Activated CD4-positive, alpha-beta T cell treated with anti-CD3 and anti-CD28 coated beads, Interleukin-2, Interleukin-4, amounts not matched to agents 100 ng/mL and 50 ng/mL, durations not matched to agents 16 hours and 8 hours (primary cell): ENCODE measurements at regions not wholly inside any gene's neighbourhood (a gene's known extent, or its start where the extent isn't known, plus 50 kb on each side); places are given as distances from the start of the nearest gene placed in this dataset.
"Not testable (repeated sequence)": the region's sequence is repeated elsewhere in the genome, so short reads cannot be mapped to it uniquely, and the experiment has no call there.

Experiments
- DNase-seq: peaks from one replicate; pipeline ENCODE4 v3.0.0-alpha.2; 2020; ENCODE audit warnings: low spot score

DNA sequence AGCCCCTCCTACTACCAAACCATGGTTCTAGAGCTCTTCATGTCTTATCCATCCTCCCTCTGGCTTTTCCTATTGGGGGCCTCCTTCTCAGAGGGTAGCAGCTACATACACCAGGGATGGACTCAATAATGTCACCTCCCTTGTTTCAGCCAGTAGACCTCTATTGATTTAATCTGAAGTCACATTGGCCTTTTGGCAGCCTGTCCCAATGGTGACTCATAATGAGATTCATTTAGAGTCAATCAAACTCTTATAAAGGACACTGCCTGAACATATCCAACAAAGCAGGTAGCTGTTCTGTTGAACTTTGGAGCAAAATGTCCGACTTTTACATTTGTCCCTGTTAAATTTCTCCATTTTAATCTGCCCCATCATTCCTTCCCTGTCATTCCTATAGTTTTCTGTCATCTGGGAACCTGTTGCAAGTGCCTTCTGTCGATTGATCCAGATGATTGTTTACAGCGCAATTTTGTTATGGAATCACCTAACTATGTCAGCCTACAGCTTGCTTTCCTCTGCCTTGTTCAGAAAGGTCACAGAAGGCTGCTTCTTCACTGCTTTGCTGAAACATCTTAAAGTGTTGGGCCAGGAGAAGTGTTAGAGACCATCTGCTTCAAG is 105.9 kb downstream of the ETS2 start:
- no peak for DNase-seq

DNA sequence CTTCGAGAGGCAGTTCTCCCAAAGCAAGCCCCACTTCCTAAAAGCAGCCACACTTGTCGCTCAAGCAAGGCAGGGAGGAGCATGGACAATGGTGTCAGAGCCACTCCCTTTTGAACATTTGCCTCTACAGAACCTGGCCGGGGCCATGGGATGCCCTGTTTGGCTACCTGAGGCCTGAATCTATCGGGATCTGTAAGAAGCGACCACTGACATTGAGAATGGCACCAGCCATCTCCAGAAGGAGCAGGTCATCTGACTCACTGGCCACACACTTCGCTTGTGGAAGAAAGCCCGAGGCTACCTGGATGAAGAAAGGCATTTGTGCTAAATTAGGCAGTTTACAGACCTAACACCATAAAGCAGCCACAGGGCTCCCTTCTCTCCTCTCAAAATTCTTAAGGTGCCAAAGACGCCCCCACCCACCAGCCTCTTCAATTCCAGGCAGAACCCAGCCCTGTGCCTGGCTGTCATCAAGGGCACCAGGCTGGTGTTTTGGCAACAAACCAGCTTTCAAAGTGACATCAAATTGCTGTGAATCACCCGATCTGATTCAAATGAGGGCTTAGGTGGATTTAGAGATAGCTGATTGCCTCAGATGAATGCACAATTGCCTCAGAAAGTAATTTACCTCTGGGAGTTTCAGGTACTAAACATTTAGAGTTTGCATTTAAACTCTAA is 104.8 kb downstream of the ETS2 start:
- no peak for DNase-seq

DNA sequence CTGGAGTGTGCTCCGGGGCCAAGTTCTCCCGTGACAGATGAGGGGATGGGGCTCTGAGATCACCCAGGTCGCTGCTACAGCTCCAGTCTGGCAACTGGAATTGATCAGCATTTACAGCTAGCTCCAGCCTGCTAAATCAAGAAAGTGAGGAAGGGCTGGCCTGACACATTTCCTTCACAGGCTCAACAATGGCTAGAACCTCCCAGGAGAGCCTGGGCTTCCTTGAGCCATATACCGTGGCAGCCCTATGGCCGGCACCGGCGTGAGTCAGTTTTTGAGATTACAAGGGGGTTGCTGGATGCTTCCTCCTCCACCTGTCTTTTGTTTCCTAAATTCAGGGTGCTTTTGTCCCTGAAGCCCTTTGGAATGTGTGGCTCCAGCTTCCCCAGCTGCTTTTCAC is 104.2 kb downstream of the ETS2 start:
- no peak for DNase-seq

DNA sequence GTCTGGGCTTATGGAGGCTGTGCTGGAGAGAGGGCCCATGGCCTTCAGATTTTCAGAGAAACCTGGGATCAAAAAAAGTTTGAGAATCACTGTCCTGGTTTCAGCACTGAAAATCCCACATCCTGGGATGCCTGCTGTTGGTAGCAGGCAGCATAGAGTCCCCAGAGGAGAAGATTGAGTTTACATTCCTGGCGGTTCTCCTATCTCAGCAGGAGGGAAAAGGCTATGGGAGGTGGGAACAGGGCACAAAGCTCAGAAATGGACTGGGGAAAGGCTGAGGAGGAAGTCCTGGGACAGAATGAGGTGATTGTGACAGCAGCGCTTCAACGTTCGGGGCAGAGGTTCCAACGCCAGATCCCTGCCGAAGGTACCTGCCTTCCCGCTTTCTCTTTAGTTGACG is 103.4 kb downstream of the ETS2 start:
- no peak for DNase-seq

DNA sequence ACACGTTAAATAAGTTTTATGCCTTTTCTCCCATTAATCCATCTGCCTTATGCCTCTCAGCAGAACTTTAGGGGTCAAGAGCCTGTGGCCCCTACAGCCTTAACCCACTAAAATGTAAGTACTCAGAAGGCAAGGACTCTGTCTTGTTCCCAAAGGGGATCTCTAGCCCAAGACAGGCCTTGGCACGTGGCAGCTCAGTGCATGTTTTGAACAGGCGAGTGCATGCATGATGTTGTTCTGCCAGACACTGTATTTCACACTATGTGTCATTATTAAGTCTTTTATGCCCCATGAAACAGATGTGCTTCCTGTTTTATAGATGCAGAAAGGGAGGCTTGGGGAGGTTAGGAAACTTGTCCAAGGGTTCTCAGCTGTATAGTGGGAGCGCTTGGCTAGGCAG is 102.8 kb downstream of the ETS2 start:
- no peak for DNase-seq

DNA sequence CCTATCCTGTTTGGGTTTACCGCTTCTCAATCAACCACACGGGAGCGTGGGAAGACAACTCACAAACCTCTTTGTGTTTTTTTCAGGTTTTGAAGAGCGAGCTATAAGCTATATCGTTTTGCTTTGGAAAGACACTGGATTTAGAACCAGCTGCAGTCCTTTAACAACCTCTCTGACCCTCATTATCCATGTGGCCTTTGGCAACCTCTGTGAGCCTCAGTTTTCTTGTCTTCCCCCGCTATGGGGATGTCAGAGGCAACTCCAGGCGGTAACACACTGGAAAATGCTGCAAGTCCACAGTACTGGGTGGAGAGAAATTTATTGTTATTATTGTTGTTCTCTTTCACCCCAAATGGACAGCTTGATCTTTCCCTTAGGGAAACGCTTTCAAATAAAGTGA is 100.0 kb downstream of the ETS2 start:
- no peak for DNase-seq

DNA sequence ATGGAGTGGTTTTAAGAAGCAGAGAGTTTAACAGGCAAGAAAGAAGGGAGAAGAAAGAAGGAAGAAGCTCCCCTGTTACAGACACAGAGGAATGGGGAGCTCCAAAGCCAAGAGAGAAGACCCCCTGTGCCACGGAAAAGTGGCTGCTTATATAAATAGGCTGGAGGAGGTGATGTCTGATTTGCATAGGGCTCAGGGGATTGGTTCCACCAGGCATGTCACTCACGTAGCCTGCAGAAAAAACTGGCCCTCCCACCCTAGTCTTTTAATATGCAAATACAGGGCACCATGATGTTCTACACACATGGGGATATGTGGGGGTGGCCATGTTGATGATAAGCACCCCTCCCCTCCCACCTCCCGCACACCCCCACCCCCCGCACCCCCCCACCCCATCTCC is 99.6 kb downstream of the ETS2 start:
- no peak for DNase-seq

DNA sequence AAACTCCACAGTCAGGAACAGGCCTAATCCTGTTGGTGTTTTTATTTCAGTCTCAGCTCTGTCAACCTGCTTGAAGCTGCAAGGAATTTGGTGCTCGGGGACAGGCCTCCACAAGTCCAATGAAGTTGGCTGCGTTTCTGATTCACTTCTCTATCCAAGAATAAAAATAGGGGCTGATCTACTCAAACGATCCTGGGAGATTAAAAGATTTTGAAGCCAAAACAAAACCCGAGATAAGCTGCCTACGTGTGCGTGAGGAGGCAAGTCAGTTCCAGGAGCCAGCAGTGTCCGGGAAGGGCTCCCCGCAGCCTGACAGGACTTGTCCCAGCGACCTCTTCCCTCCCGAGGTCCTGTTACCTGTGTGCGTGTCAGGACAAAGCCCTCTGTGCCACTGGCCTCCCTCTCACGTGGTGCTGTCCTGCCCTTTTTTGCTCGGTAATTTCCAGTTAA is 98.0 kb downstream of the ETS2 start:
- no peak for DNase-seq

DNA sequence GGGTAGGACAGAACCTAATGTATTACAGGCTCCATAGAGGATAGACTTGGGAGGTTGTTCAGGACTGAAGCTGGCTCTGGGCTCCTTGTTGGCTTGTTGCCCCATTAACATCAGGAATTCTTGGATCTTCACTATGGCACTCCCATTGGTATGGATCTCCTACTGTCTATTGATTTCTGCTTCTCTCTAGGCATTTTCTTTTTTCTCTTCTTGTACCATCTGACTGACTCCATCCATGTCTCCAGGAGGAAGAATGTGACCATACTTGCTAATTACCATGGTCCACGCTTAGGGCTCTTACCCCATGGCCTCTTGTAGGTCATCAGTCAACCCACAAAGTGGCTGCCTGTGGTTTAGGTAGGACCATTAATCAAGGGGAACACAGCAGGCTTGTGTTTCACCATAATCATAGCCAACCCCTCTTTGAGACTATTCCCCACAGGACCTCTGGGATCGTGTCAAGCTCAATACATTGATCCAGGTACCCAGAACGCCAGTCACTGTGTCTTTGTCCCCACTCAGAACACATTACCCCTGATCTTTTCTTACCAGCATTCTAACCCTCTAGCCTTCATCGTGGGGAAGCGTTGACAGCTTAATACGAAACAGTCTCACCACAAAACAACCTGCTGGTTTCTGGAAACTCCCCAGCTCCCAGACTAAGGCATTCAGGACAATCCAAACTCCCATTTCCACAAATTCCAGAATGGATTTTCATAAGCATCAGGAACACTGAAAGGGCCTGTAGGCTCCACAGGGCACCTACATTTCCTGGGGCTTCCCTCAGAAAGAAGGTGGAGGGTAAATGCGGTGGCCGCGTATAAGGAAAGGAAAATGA is 97.1 kb downstream of the ETS2 start:
- DNase-seq: no peak

DNA sequence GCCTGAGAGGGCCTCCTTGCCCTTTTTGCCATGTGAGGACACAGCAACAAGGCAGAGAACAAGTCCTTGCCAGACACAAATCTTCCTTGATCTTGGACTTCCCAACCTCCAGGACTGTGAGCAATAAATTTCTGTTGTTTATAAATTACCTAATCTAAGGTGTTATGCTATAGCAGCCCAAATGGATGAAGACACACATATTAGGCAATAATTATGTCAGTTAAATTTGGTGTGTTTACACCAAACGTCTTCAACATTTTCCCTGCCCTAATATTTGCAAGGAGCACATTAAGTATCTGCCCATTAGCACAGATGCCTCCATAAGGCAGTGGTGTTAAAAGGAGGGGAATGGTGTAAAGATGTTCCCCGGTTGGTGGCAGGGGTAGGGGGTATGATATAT is 94.8 kb downstream of the ETS2 start:
- no peak for DNase-seq

DNA sequence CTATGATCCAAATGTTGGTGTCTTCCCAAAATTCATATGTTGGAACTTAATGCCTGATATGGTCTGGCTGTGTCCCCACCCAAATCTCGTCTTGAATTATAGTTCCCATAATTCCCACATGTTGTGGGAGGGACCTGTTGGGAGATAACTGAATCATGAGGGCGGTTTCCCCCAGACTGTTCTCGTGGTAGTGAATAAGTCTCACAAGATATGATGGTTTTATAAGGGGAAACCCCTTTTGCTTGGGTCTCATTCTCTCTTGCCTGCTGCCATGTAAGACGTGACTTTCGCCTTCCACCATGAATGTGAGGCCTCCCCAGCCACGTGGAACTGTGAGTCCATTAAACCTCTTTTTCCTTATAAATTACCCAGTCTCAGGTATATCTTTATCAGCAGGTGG is 94.3 kb downstream of the ETS2 start:
- not testable (repeated sequence) for DNase-seq

DNA sequence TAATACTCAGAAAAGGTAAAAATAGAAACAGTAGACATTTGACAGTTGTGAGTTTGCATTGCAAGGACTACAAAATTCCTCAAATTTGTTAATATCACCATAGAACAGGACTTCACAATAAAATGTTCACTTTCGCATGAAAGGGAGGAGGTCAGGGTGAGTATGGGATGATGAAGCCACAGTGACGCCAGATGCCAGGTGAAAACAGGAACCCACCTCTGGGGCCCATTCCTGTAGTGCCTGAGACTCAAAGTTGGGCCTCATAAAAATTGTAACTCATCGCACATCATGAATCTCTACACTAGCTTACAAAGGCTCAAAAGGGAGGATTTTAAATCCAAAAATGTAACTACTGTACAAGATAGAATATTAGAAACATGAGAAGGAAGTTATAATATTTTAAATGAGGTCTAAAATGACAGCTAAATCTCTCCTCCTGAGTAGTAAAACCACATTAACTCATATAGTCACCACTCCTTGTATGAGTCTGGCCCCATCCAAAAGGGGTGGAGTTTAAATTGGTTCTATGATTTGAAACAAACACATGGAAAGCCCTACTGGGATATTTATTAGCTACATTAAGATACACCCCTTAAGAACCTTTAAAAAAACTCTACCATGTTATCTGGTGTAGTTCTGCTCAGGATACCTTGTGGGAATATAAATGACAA is 93.7 kb downstream of the ETS2 start:
- DNase-seq: no peak

DNA sequence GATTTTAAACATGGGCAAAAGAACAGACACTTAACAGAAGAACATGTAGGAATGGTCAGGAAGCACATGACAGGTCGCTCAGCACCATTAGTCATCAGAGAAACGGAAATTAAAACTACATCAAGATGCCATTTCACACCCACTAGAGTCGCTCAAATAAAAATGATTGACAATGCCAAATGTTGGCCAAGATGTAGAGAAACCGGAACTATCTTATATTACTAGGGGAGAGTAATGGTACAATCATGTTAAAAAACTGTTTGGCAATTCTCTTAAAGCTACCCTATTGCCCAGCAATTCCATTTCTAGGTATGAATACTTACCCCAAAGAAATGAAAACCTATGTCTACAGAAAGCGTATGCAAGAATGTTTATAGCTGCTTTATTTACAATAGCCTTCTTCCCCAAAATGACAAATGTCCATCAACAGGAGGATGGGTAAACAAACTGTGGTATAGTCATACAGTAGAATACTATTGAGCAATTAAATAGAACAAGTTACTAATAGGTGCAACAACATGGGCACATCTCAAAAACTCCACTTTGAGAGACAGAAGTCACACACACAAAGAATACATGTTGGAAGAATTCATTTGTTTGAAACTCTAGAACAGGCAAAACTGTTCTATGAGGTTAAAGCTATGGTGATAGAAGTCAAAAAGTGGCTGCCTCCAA is 92.8 kb downstream of the ETS2 start:
- DNase-seq: no peak

DNA sequence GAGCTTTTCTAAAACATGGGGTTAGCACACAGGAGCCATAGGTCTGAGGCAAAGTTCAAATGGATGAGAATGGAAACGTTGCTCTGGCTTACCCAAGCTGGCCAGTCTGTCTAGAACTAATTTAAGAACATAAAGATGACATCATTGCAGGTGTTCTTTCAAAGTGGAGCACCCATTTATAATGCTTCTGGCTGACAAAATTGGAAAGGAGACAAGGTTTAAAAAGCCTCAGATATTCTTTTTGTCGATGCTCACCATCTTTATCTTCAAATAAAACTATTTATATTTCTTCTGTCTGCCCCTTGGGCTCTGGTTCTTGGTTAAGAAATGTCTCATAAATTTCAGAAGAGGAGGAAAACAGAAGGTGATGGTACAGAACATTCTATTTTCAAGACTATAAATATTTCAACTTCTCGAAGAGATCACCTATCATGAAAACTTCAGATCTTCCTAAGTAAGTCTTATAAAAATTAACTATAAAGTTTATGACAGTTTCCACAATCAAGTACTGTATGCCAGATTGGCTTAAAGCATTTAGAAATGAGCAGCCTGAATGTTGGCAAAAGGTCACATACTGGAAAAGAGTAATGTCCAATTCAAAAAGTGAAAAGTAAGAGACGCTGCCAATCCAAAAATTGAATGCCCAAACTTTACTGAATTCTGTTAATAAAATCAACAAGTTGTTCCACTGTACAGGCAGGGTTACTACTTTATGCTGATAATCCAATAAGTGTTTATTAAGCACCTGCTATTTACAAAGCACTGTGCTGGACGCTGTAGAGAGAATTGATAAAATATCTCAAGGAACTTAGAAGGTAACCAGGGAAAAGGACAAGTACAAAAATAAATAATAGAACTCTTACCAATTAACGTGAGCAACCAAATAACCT is 92.0 kb downstream of the ETS2 start:
- DNase-seq: no peak

DNA sequence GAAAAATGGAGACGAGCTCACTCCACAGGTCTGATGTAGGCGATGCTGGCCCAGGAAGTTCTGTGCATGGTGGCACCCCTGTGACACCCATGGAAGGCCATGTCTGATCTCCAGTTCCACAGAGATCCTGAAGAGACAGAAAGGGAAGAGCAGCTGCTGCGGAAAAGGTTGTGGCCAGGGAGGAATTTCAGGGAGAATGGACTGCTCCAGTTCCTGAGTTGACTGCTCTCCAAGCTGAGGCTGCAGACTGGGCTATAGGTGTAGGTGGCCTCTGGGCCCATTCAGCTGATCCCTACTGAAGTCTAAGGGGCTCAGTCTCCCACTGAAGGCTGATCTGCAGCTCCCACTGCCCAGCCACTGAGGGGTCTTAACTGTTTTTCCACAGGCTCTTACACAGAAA is 89.2 kb downstream of the ETS2 start:
- DNase-seq: no peak

DNA sequence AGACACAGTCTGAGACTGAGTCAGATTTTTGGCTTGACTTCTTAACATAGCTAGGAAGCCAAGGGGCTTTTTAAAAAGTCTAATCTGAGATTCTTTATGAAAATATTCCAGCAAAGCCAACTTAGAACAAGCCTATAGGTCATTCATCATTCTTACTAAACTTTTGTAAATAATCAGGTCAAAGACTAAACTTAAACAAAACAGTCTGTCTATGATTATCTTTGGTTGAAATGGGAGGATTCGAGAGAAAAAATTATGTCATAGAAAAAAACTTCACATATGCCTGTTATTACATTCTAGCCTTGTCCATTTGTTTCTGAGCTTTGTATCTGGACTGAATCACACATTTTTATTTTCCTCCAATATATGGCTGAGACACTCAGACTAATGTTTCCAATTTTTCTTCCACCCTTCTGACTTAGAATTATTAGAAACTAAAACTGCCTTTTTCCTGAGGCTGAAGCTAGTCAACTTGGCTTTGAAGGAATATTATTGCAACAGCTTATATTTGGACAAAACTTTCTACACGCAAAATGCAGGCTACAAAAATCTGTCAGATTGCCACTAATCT is 83.3 kb downstream of the ETS2 start:
- no peak for DNase-seq

DNA sequence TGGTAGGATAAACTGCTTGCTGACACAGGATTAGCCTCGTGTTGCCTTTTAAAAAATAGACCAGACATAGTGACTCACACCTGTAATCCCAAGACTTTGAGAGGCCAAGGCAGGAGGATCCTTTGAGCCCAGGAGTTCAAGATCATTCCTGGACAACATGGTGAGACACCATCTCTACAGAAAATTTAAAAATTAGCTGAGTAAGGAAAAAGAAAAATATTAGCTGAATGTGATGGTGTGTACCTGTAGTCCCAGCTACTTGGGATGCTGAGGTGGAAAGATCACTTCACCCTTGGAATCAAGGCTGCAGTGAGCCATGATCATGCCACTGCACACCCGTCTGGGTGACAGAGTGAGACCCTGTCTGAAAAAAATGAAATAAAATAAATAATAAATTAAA is 82.0 kb downstream of the ETS2 start:
- no peak for DNase-seq

DNA sequence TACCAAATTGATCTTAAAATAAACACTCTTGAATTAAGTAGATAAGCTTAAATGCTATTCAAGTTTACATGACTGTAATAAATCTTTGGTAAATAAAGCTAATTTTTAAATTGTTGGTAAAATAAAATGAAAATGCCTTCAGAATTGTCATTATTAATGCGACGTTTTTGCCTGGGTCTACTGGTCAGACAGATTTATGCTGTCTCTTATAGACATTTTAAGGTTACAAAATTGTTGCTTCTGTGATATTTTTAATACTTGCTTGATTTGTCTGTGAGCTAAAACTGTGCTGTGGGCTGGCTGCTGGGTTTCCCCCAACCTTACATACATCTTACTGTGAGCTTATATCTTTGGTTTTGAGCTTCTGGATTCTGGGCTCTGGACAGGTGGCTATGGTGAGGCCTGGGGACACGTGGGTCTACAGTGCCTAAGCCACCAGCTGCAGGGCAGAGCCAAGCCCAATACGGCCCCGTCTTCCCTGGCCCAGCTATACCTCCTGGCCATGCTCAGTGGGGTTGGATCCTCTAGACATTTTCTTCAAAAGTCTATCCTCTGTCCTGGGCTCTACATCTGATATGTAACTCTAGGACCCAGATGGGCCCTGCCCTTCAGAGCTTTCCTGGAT is 81.4 kb downstream of the ETS2 start:
- DNase-seq: no peak

DNA sequence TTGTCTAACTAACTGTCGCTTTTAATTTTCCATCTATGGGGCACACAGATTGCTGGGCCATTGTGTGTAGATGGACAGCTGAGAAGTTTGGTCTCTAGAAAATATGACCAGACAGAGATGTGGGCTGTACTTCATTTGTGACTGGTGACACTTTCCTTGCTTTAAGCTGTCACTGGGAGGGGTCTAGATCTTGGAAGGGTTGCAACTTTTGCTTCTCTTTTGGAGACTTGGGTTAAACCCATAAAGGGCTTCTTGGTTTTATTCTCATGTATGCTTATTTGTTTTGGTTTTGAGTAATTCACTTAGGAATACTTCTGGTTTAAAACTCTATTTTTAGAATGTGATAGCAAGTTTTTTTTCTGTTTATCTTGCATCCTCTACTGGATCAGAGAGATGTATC is 80.2 kb downstream of the ETS2 start:
- no peak for DNase-seq

DNA sequence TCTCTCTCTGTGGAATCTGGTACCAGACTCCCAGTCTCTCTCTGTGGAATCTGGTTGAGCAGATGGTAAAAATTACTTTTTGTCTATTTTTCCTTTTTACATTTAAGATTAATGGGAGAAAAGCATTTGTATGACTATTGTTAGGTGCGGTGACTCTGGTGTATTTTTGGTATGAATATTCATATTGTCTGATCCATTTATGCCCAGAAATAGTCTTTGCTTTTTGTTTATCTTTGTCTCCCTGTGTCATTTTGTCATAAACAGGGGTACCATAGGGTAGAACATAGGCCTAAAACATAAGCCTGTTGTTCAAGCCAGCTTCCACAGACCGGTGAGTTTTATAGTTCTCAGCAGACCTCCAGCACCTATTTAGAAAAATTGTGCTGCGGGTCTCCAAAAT is 78.7 kb downstream of the ETS2 start:
- no peak for DNase-seq
